Choroid plexus epithelial cell (primary cell): ENCODE measurements at regions not wholly inside any gene's neighbourhood (a gene's known extent, or its start where the extent isn't known, plus 50 kb on each side); places are given as distances from the start of the nearest gene placed in this dataset.

Source experiments
- DNase-seq: peaks from one replicate; pipeline ENCODE4 v3.0.0-alpha.2; 2010; ENCODE audit warnings: low read depth
- H3K4me3 ChIP-seq: 2 replicates; pipeline ENCODE4 v1.5.1; 2011; ENCODE audit warnings: low read depth, mild to moderate bottlenecking, control low read depth, low read length, moderate library complexity
- TF ChIP-seq, protein P1 (sequence below): conservative IDR thresholded peaks from 2 replicates; pipeline ENCODE4 v1.5.1; 2011; ENCODE audit warnings: low read depth, mild to moderate bottlenecking, control low read depth, inconsistent platforms, low read length, moderate library complexity

DNA sequence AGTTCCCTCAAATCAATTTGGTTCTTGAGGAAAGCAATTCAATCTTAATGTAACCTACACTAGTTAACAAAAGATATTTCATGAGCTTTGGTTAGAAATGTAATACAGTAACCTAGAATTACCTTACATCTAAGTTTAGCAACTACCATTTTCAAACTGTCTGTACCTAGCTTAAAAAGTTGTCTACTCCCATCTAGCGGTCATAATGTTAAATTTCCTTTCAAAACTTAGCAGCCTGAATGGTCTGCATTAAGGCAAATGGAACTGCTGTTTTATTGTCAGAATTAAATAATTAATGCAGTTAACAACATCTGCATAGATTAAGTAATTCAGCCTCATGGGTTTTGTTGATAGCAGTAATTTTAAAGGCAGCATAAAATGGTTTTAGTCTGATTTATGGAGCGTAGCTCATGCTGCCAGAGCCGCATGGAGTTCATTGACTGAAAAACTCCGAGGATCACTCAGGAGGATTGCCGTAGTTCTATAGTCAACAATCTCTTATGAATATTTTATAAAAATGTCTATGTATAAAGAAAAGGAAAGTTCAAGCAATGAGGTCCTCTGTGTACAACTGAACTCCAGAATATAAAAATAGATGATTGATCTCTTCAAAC lies 485.4 kb upstream of the MANEA start:
- peak; percentile 87 for DNase-seq
- H3K4me3 ChIP-seq: no peak overlapping the region
- TF ChIP-seq, protein P1, sequence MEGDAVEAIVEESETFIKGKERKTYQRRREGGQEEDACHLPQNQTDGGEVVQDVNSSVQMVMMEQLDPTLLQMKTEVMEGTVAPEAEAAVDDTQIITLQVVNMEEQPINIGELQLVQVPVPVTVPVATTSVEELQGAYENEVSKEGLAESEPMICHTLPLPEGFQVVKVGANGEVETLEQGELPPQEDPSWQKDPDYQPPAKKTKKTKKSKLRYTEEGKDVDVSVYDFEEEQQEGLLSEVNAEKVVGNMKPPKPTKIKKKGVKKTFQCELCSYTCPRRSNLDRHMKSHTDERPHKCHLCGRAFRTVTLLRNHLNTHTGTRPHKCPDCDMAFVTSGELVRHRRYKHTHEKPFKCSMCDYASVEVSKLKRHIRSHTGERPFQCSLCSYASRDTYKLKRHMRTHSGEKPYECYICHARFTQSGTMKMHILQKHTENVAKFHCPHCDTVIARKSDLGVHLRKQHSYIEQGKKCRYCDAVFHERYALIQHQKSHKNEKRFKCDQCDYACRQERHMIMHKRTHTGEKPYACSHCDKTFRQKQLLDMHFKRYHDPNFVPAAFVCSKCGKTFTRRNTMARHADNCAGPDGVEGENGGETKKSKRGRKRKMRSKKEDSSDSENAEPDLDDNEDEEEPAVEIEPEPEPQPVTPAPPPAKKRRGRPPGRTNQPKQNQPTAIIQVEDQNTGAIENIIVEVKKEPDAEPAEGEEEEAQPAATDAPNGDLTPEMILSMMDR: peak; percentile 60

DNA sequence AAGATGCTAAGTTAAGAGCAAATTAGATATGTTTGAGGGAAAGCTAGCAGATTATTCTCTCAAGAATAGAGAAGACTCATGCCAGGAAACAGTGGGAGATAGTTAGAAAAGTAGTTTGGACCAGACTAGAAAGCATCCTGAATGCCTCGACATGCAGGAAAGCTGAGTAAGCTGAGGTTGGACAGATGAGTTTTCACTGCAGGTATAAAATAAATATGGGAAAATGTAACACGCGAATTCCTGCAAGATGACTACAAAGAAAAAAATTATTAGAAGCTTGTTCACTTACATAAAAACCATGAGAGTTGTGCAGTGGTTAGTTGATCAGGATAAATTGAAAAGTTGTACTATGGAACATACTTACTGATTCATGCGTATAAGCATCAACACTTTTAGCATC lies 484.2 kb upstream of the MANEA start:
- no peak overlapping the region for H3K4me3 ChIP-seq
- TF ChIP-seq, protein P1: no peak
- peak; percentile 17 for DNase-seq

DNA sequence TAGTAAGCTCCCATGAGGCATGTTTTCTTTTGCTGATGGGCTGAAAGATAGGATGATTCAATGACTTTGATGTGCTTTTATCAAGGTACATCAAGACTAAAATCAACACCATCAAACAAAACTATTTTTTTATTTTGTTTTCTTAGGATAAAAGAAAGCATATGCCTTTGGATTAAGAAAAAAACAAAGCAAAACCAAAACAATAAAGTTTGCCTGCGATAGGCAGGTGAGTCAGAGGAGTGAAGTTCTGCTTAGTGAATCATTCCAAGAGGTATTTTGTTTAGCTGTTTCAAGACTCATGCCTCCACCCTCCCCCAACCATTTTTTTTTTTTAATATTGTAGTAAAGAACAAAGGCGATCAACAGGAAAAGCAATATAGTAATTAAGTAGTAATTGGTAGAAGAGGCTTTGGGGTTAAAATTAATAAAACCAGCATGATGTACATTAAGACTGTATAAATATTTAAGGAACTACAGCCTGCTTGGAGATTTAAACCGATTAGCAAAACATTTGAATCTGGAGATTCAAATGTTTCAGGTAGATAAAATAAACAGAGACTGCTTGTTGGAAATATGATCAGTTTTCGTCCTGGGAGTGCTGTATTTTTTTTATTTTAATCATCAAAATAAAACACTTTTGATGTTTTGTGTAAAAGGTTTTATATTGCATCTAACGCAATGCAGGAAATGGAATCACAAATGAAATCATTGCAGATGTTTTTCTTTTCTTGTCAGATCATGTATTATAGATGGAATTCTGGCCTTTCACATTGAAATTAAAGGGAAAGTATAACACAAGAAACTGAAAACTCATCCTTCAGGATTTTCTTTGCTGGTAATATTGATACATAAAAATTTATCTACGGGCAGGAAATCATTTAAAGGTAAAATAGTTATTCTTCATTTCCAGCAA lies 482.3 kb upstream of the MANEA start:
- peak overlapping the region; percentile 23 for H3K4me3 ChIP-seq
- peak; percentile 70 for DNase-seq
- TF ChIP-seq, protein P1: no peak

DNA sequence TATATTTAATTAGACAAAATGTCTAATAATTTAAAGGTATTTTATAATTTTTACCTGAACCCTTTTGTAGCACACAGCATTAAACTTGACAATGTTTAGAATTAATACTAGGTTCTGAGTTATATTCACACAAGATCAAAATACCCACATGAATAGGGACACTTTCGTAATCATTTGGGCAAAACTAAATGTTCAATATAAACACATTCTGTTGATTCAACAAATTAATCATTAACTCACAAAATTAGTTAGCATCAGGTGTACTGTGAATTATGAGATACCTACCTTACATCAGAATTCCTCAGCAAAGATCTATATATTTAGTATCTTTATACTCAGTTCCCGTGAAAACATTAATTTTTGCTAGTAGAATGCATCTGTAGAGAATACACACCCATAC lies 481.5 kb upstream of the MANEA start:
- H3K4me3 ChIP-seq: no peak overlapping the region
- TF ChIP-seq, protein P1: no peak
- no peak for DNase-seq

DNA sequence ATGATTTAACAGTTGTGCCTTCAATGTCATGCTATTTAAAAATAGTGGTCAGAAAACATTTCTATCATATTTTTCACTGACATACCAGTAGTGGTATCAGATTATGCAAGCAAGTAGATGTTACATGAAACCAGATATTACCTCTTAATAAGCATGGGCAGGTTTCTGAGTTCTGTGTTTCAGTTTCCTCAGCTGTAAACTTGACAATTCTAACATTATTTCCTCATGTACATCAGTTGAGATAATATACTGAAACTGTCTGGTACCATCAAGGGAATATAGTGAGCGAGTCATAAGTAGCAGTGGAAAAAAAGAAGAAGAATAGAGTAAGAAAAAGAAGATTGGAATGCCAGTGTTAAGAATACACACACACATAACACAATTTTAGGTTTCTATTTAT lies 477.9 kb upstream of the MANEA start:
- TF ChIP-seq, protein P1: no peak
- peak; percentile 33 for DNase-seq
- H3K4me3 ChIP-seq: no peak overlapping the region

DNA sequence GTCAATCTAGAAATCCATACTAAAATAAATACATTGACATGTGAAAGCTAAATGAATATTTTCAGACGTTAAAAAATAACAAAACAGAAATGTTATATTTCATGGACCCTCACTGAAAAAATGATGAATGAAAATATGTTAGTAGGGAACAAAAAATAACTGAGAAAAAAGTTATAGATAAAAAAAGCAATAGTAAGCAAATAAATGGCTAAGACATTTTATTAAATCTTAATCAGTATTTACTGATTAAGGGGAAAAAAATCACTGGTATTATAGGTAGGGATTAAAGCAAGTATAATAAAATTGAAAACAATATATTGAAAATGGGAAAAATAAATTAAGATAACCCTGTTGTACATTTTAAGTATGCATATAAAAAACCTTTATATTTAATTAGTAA lies 468.1 kb upstream of the MANEA start:
- no peak for DNase-seq
- TF ChIP-seq, protein P1: no peak
- no peak overlapping the region for H3K4me3 ChIP-seq

DNA sequence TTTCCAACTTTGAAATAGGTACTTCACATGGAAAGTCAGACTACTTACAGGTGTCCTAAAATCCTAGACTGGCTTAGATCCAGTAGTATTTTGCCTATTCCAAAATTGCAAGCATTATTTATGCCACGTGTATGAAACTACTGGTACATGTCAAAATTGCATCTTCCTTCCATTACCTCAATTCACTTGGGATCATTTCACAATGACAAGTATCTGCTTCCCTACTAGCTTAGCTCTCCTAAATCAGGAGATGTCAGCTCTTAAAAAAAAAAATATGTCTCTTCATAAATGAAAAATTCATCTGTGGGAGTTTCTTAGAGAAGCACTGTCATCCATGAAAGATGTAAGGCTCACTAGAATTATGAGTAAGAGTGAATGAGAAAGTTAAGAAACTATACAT lies 466.6 kb upstream of the MANEA start:
- no peak for DNase-seq
- no peak overlapping the region for H3K4me3 ChIP-seq
- TF ChIP-seq, protein P1: no peak
